Rectal smooth muscle tissue (tissue), 1 donor: ENCODE measurements at regions not wholly inside any gene's neighbourhood (a gene's known extent, or its start where the extent isn't known, plus 50 kb on each side); places are given as distances from the start of the nearest gene placed in this dataset.

ENCODE experiments used
- H3K27ac ChIP-seq: one replicate; pipeline ENCODE4 v1.7.0; 2013; ENCODE audit warnings: low read depth, low read length, inconsistent platforms
- H3K27me3 ChIP-seq: one replicate; pipeline ENCODE4 v1.7.0; 2013; ENCODE audit warnings: low read length; ENCODE audit not compliant: control insufficient read depth, insufficient read depth
- H3K36me3 ChIP-seq: one replicate; pipeline ENCODE4 v1.7.0; 2013; ENCODE audit warnings: low read length; ENCODE audit not compliant: control insufficient read depth, insufficient read depth
- H3K4me1 ChIP-seq: one replicate; pipeline ENCODE4 v1.7.0; 2013; ENCODE audit warnings: low read length; ENCODE audit not compliant: control insufficient read depth, insufficient read depth
- H3K4me3 ChIP-seq: one replicate; pipeline ENCODE4 v1.7.0; 2013; ENCODE audit warnings: low read length
- H3K9ac ChIP-seq: one replicate; pipeline ENCODE4 v1.7.0; 2013; ENCODE audit warnings: low read length

DNA sequence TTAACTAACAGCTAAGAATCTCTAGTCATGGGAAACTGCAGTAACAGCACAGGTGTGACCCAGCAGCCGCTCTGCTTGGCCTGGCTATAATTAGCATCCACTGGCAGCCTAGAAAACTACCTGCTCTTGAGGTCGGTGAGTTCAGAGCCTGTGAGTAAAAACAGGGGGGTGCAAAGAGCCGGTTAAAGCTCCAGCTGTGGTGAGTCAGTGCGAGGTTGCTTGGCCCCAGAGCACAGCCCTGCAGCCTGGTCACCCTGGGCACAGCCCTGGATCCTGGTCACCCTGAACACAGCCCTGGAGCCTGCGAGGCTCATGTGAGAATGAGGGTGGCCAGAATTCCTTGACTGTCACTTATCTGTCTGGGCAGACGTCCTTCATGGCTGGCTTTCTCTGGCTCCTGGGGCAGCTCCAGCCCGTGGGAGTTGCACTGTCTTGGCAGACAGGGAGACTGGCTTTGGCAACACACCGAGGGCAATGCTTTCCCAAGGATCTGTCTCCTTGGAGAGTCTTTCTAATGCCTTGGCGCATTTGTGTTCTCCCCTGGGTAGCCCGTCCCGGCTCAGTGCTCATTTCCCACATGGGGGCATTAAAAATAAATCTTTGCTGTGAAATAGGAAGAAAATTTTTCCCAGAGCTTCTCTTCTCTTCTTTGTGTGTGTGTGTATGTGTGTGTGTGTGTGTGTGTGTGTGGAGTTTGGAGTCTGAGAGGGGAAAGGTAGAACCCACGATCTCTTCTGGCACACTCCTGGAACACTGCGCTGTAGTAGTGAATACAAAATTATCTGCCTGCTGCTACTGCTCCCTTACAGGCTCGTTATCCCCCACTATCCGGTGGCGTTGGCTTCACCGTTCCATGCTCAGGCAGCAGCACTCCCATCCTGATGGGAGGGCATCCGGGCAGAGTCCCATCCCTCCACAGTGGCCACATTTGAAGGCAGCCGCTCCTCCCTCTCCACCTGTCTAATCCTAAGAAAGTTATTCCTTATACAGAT lies 250.2 kb upstream of the MEX3C start:
- no peak overlapping the region for H3K4me3 ChIP-seq
- no peak overlapping the region for H3K9ac ChIP-seq
- no peaks in the 10 kb centered on the region for H3K36me3 ChIP-seq
- no peak overlapping the region for H3K27ac ChIP-seq
- H3K27me3 ChIP-seq = no peaks in the 10 kb centered on the region
- H3K4me1 ChIP-seq = no peaks in the 10 kb centered on the region

GRCh38 chr18:51448949-51449348 lies 251.5 kb upstream of the MEX3C start:
- Histone ChIP-seq H3K4me1 (no peaks in the 10 kb centered on the region), H3K9ac (no peak overlapping the region), H3K36me3 (no peaks in the 10 kb centered on the region), H3K27ac (no peak overlapping the region), H3K4me3 (no peak overlapping the region), H3K27me3 (no peaks in the 10 kb centered on the region)

- no peaks in the 10 kb centered on the region for H3K27me3 ChIP-seq
- H3K27ac ChIP-seq = no peak overlapping the region
- H3K4me1 ChIP-seq = no peaks in the 10 kb centered on the region
- H3K9ac ChIP-seq = no peak overlapping the region
- H3K36me3 ChIP-seq = no peaks in the 10 kb centered on the region
- no peak overlapping the region for H3K4me3 ChIP-seq
These were observed 256.1 kb upstream of the MEX3C start for GRCh38 chr18:51453594-51453993.

GRCh38 chr18:51458861-51459260 lies 261.4 kb upstream of the MEX3C start:
- Histone ChIP-seq H3K4me1 (no peaks in the 10 kb centered on the region), H3K36me3 (no peaks in the 10 kb centered on the region), H3K27me3 (no peaks in the 10 kb centered on the region), H3K9ac (no peak overlapping the region), H3K27ac (no peak overlapping the region), H3K4me3 (no peak overlapping the region)

- Histone ChIP-seq H3K27ac (no peak overlapping the region), H3K36me3 (no peaks in the 10 kb centered on the region), H3K4me3 (no peak overlapping the region), H3K27me3 (no peaks in the 10 kb centered on the region), H3K9ac (no peak overlapping the region), H3K4me1 (no peaks in the 10 kb centered on the region)
These were observed 264.5 kb upstream of the MEX3C start for GRCh38 chr18:51461956-51462355.

DNA sequence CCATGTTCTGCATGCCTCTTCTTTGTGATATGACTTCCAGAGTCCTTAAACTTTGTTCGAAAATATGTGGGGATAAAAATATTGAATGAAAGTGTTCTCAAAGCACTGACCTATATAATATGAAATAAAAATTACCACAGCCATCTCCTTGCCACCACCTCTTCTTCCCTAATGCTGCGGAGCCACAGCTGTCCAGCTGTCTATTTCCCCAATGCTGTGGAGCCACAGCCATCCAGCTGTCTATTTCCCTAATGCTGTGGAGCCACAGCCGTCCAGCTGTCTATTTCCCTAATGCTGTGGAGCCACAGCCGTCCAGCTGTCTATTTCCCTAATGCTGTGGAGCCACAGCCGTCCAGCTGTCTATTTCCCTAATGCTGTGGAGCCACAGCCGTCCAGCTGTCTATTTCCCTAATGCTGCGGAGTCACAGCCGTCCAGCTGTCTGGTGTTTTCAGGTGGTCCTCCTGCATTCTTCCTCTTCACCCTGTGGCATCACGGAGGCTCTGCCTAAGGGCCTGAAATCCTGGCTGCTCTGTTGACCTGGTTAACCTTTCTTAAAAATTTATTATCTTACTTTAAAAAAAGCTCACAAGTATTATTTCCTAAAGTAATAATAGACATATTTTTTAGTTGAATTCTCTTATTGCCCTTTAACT lies 266.1 kb upstream of the MEX3C start:
- Histone ChIP-seq H3K36me3 (no peaks in the 10 kb centered on the region), H3K4me1 (no peaks in the 10 kb centered on the region), H3K9ac (no peak overlapping the region), H3K4me3 (no peak overlapping the region), H3K27me3 (no peaks in the 10 kb centered on the region), H3K27ac (no peak overlapping the region)

DNA sequence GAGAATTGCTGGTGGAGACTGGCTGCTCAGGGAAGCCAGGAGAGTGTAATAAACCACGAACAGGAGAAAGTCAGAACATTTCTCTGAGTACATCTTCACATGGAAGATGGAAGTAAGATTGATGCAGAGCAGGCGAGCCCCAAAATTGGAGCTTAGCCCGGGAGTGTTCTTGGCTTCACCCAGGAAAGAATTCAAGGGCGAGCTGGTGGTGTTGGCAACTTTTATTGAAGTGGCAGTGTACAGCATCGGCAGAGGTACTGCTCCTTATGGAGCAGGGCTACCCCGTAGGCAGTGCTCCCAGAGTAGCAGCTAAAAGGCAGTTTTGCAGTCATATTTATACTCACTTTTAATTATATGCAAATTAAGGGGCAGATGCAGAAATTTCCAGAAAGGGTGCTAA lies 281.4 kb upstream of the MEX3C start:
- Histone ChIP-seq H3K27ac (no peak overlapping the region), H3K9ac (no peak overlapping the region), H3K27me3 (no peaks in the 10 kb centered on the region), H3K36me3 (no peaks in the 10 kb centered on the region), H3K4me3 (no peak overlapping the region), H3K4me1 (no peaks in the 10 kb centered on the region)

- Histone ChIP-seq H3K27ac (no peak overlapping the region), H3K36me3 (no peaks in the 10 kb centered on the region), H3K4me3 (no peak overlapping the region), H3K9ac (no peak overlapping the region), H3K27me3 (no peaks in the 10 kb centered on the region), H3K4me1 (no peaks in the 10 kb centered on the region)
These were observed 282.3 kb upstream of the MEX3C start for GRCh38 chr18:51479736-51480135.

DNA sequence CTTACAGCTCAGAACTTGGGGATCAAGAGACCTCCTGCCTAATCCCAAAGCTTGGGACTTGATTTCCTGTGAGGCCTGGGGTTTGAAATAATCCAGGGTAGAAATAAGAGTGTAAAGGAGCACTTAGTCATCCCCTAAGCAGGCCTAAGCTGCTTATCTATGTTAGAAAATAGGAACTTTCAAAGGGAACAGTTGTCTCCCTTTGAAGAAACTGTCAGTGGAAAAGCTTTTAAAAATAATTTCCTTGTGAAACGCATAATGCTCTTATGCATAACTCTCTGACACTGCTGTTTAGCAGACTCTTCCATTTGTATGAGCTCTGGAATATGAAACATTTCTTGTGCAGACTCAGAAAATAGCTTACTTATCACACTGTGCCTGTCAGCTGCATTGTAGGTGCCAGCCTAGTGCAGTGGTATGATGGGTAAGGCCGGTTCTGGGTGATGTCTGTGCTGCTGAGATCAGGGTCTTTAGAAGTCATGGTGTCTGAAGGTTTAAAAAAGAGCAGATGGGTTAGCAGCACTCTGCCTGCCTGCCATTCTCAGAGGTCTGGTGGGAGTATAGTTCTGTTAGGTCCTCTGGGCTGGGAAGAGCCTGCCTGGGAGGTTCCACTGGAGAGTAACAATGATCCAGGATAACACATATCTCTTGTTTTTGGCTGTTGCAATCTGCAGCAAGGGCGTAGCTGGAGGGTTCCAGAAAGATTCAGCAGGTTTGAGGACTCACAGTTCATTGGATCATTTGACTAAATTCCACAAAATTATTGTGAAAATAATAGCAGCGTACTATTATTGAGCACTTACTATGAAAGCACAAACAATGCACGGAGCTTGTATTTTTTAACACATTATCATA lies 283.2 kb upstream of the MEX3C start:
- Histone ChIP-seq H3K4me3 (no peak overlapping the region), H3K4me1 (no peaks in the 10 kb centered on the region), H3K9ac (no peak overlapping the region), H3K27me3 (no peaks in the 10 kb centered on the region), H3K36me3 (no peaks in the 10 kb centered on the region), H3K27ac (no peak overlapping the region)

GRCh38 chr18:51486735-51487366 lies 289.4 kb upstream of the MEX3C start:
- no peak overlapping the region for H3K4me3 ChIP-seq
- no peak overlapping the region for H3K27ac ChIP-seq
- H3K36me3 ChIP-seq = no peaks in the 10 kb centered on the region
- no peaks in the 10 kb centered on the region for H3K27me3 ChIP-seq
- no peak overlapping the region for H3K9ac ChIP-seq
- no peaks in the 10 kb centered on the region for H3K4me1 ChIP-seq

- no peaks in the 10 kb centered on the region for H3K4me1 ChIP-seq
- no peak overlapping the region for H3K27ac ChIP-seq
- no peaks in the 10 kb centered on the region for H3K36me3 ChIP-seq
- H3K4me3 ChIP-seq = no peak overlapping the region
- no peak overlapping the region for H3K9ac ChIP-seq
- no peaks in the 10 kb centered on the region for H3K27me3 ChIP-seq
These were observed 292.9 kb upstream of the MEX3C start for GRCh38 chr18:51490417-51490816.

DNA sequence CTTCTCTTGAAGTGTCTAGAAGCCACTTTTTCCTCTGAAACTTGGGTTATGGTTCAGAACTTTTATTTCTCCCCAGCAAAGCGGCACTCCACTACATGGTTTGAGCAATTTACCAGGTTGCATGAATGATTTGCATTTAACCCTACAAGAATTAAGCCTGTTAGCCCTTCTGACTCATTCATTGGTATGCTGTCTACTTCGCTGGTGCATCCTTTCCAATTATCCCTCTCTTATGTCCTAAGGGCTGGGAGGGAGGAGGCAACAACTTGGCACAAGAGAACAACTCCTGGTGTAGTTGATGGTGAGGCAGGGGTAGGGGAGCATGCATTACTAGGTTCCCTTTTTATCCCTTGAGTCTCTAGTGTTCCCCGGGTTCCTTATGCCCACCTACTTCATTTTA lies 293.4 kb upstream of the MEX3C start:
- Histone ChIP-seq H3K27ac (no peak overlapping the region), H3K36me3 (no peaks in the 10 kb centered on the region), H3K4me1 (no peaks in the 10 kb centered on the region), H3K9ac (no peak overlapping the region), H3K4me3 (no peak overlapping the region), H3K27me3 (no peaks in the 10 kb centered on the region)
